Epidermal melanocyte (primary cell): ENCODE measurements at regions not wholly inside any gene's neighbourhood (a gene's known extent, or its start where the extent isn't known, plus 50 kb on each side); places are given as distances from the start of the nearest gene placed in this dataset.
"Not testable (repeated sequence)": the region's sequence is repeated elsewhere in the genome, so short reads cannot be mapped to it uniquely, and the experiment has no call there.

Experiments used
- DNase-seq: peaks from one replicate; pipeline ENCODE4 v3.0.0; 2011; ENCODE audit warnings: low spot score; ENCODE audit not compliant: insufficient read length

- no peak for DNase-seq
Measured at GRCh38 chr9:2439957-2440356, 181.6 kb upstream of the VLDLR start.

GRCh38 chr9:2443933-2444332 is 177.7 kb upstream of the VLDLR start:
- not testable (repeated sequence) for DNase-seq

- no peak for DNase-seq
Measured at GRCh38 chr9:2448193-2448738, 173.3 kb upstream of the VLDLR start.

- DNase-seq, result no peak
Measured at GRCh38 chr9:2453106-2453505, 168.5 kb upstream of the VLDLR start.

GRCh38 chr9:2453701-2454100 is 167.9 kb upstream of the VLDLR start:
- no peak for DNase-seq

GRCh38 chr9:2459756-2460155 is 161.8 kb upstream of the VLDLR start:
- DNase-seq, result no peak

GRCh38 chr9:2461892-2462291 is 159.7 kb upstream of the VLDLR start:
- no peak for DNase-seq

GRCh38 chr9:2464624-2465023 is 157.0 kb upstream of the VLDLR start:
- no peak for DNase-seq

- DNase-seq, result no peak
Measured at GRCh38 chr9:2465516-2465915, 156.1 kb upstream of the VLDLR start.

GRCh38 chr9:2465921-2466460 is 155.6 kb upstream of the VLDLR start:
- DNase-seq, result no peak

- DNase-seq, result no peak
Measured at GRCh38 chr9:2466703-2467102, 154.9 kb upstream of the VLDLR start.

GRCh38 chr9:2469681-2470221 is 151.8 kb upstream of the VLDLR start:
- DNase-seq, result no peak

GRCh38 chr9:2473681-2474080 is 147.9 kb upstream of the VLDLR start:
- DNase-seq, result no peak

- no peak for DNase-seq
Measured at GRCh38 chr9:2477755-2478154, 143.8 kb upstream of the VLDLR start.

- DNase-seq, result no peak
Measured at GRCh38 chr9:2478421-2478820, 143.2 kb upstream of the VLDLR start.

- DNase-seq, result no peak
Measured at GRCh38 chr9:2479056-2479565, 142.5 kb upstream of the VLDLR start.

GRCh38 chr9:2480255-2480837 is 141.2 kb upstream of the VLDLR start:
- no peak for DNase-seq

- DNase-seq, result no peak
Measured at GRCh38 chr9:2481216-2481615, 140.4 kb upstream of the VLDLR start.

- no peak for DNase-seq
Measured at GRCh38 chr9:2486988-2487387, 134.6 kb upstream of the VLDLR start.

GRCh38 chr9:2489838-2490314 is 131.7 kb upstream of the VLDLR start:
- DNase-seq, result peak; percentile 23

- no peak for DNase-seq
Measured at GRCh38 chr9:2492161-2492560, 129.4 kb upstream of the VLDLR start.

- no peak for DNase-seq
Measured at GRCh38 chr9:2493109-2493508, 128.5 kb upstream of the VLDLR start.

- DNase-seq, result no peak
Measured at GRCh38 chr9:2493529-2493928, 128.1 kb upstream of the VLDLR start.
